SK-N-SH (cell line): ENCODE measurements at regions not wholly inside any gene's neighbourhood (a gene's known extent, or its start where the extent isn't known, plus 50 kb on each side); places are given as distances from the start of the nearest gene placed in this dataset.

Experiments used
- CTCF ChIA-PET: fragments of 300-600, 350-600 bp; formaldehyde crosslinking; extraction: SDS; loops from one replicate; lab custom pipeline; 2021; lab: Yijun Ruan, JAX
- POLR2A ChIA-PET: fragments of 350-600 bp; sonication (Branson Sonifier 250); formaldehyde crosslinking; extraction: SDS; loops from one replicate; lab custom pipeline; 2020; ENCODE audit warnings: antibody characterized with exemption, inconsistent platforms; lab: Yijun Ruan, JAX
- DNase-seq: peaks from one replicate; pipeline ENCODE4 v3.0.0; 2012
- H2AFZ ChIP-seq: fragments of 200-600 bp; sonication (generic); 2 replicates; pipeline ENCODE4 v1.8.1; 2016; ENCODE audit warnings: antibody characterized with exemption, mild to moderate bottlenecking, low read depth
- H3F3A ChIP-seq: fragments of 200-600 bp; sonication (generic); replicated peaks from 2 replicates; pipeline ENCODE3; 2016; ENCODE audit warnings: antibody characterized with exemption, mild to moderate bottlenecking; ENCODE audit not compliant: insufficient read depth
- H3K27ac ChIP-seq, 2 experiments: fragments of 200-500 bp in 1 of 2; fragments of 200-600 bp in 1 of 2; sonication (Bioruptor generic) in 1 of 2; sonication (generic), shearing (Covaris generic) in 1 of 2; 2 replicates each; pipeline versions ENCODE4 v1.5.1 to v1.6.1; 2014 to 2016; ENCODE audit warnings: low read depth in 2 of 2, inconsistent platforms in 1 of 2, low read length in 1 of 2, mild to moderate bottlenecking in 1 of 2, mixed read lengths in 1 of 2
- H3K27me3 ChIP-seq: fragments of 200-600 bp; sonication (generic), shearing (Covaris generic); 2 replicates; pipeline ENCODE4 v1.6.1; 2016; ENCODE audit warnings: mixed run types; ENCODE audit not compliant: insufficient read depth
- H3K36me3 ChIP-seq, 2 experiments: fragments of 200-500 bp in 1 of 2; fragments of 200-600 bp in 1 of 2; sonication (Bioruptor generic) in 1 of 2; sonication (generic) in 1 of 2; replicated peaks in 1 of 2; 2 replicates each; pipeline versions ENCODE3 to v1.5.1; 2014 to 2016; ENCODE audit warnings: low read length in 1 of 2, mild to moderate bottlenecking in 1 of 2; ENCODE audit not compliant: insufficient read depth in 2 of 2, control insufficient read depth in 1 of 2
- H3K4me1 ChIP-seq, 2 experiments: fragments of 200-500 bp in 1 of 2; fragments of 200-600 bp in 1 of 2; sonication (Bioruptor generic) in 1 of 2; sonication (generic), shearing (Covaris generic) in 1 of 2; 2 replicates each; pipeline versions ENCODE4 v1.5.1 to v1.6.1; 2014 to 2016; ENCODE audit warnings: low read depth in 1 of 2, low read length in 1 of 2, mixed run types in 1 of 2; ENCODE audit not compliant: insufficient read depth in 2 of 2, control insufficient read depth in 1 of 2
- H3K4me2 ChIP-seq: fragments of 200-600 bp; sonication (generic), shearing (Covaris generic); 2 replicates; pipeline ENCODE4 v1.6.1; 2017; ENCODE audit warnings: mixed run types
- H3K4me3 ChIP-seq, 2 experiments: fragments of 200-500 bp in 1 of 2; fragments of 200-600 bp in 1 of 2; sonication (Bioruptor generic) in 1 of 2; sonication (generic), shearing (Covaris generic) in 1 of 2; 2 replicates each; pipeline versions ENCODE4 v1.5.1 to v1.8.1; 2014 to 2016; ENCODE audit warnings: low read depth in 2 of 2, inconsistent platforms in 1 of 2, low read length in 1 of 2, mild to moderate bottlenecking in 1 of 2, mixed read lengths in 1 of 2, moderate library complexity in 1 of 2
- H3K79me2 ChIP-seq: fragments of 200-600 bp; sonication (generic); 2 replicates; pipeline ENCODE4 v1.8.1; 2017; ENCODE audit warnings: mild to moderate bottlenecking; ENCODE audit not compliant: insufficient read depth
- H3K9ac ChIP-seq: fragments of 200-600 bp; sonication (generic); 2 replicates; pipeline ENCODE4 v1.6.1; 2017; ENCODE audit warnings: mixed run types
- H3K9me2 ChIP-seq: fragments of 200-600 bp; sonication (generic); 2 replicates; pipeline ENCODE4 v1.6.1; 2017; ENCODE audit warnings: mixed run types
- H3K9me3 ChIP-seq: fragments of 200-600 bp; sonication (generic); 2 replicates; pipeline ENCODE4 v1.6.1; 2017; ENCODE audit warnings: mixed run types, mild to moderate bottlenecking, moderate library complexity
- H4K20me1 ChIP-seq: fragments of 200-600 bp; sonication (generic); 2 replicates; pipeline ENCODE4 v1.6.1; 2017; ENCODE audit warnings: mild to moderate bottlenecking, mixed run types; ENCODE audit not compliant: insufficient read depth
- CHD2 ChIP-seq: fragments of 150-350 bp; IDR thresholded peaks from 2 replicates; pipeline ENCODE4 v1.6.1; 2018; ENCODE audit warnings: low read length; ENCODE audit not compliant: partially characterized antibody
- CTCF ChIP-seq: fragments of 200-600 bp; sonication (generic); IDR thresholded peaks from 2 replicates; pipeline ENCODE4 v1.6.1; 2017; ENCODE audit warnings: antibody characterized with exemption, mild to moderate bottlenecking, moderate library complexity
- EP300 ChIP-seq, 2 experiments: IDR thresholded peaks; 2 replicates each; pipeline versions ENCODE4 v1.4.0 to v1.6.1; 2012; ENCODE audit warnings: borderline replicate concordance in 1 of 2, low read depth in 1 of 2, low read length in 1 of 2
- FOSL2 ChIP-seq: IDR thresholded peaks from 2 replicates; pipeline ENCODE4 v1.4.0; 2012; ENCODE audit warnings: low read depth, mild to moderate bottlenecking, moderate library complexity, borderline replicate concordance
- FOXJ3 ChIP-seq: sonication (generic); formaldehyde crosslinking; IDR thresholded peaks from 2 replicates; pipeline ENCODE4 v1.5.1; 2020; ENCODE audit warnings: mild to moderate bottlenecking, missing genetic modification reagents
- FOXM1 ChIP-seq: IDR thresholded peaks from 2 replicates; pipeline ENCODE4 v1.4.0; 2012; ENCODE audit warnings: low read depth, mild to moderate bottlenecking
- GABPA ChIP-seq: IDR thresholded peaks from 2 replicates; pipeline ENCODE4 v1.4.0; 2012; ENCODE audit warnings: low read depth, mild to moderate bottlenecking
- GATA2 ChIP-seq: sonication (generic); formaldehyde crosslinking; IDR thresholded peaks from 2 replicates; pipeline ENCODE4 v1.5.0; 2020; ENCODE audit warnings: mild to moderate bottlenecking, missing genetic modification reagents
- MAX ChIP-seq: IDR thresholded peaks from 2 replicates; pipeline ENCODE4 v1.4.0; 2012; ENCODE audit warnings: low read depth
- MEF2A ChIP-seq: IDR thresholded peaks from 2 replicates; pipeline ENCODE4 v1.4.0; 2012; ENCODE audit warnings: low read depth, borderline replicate concordance
- PBX3 ChIP-seq: IDR thresholded peaks from 2 replicates; pipeline ENCODE4; 2012
- POLR2AphosphoS5 ChIP-seq: IDR thresholded peaks from 2 replicates; pipeline ENCODE4 v1.6.1; 2012; ENCODE audit warnings: low read depth, low read length
- RAD21 ChIP-seq: IDR thresholded peaks from 2 replicates; pipeline ENCODE4 v1.6.1; 2012; ENCODE audit warnings: mild to moderate bottlenecking, low read length
- RCOR1 ChIP-seq: fragments of 150-350 bp; IDR thresholded peaks from 2 replicates; pipeline ENCODE4 v1.6.1; 2017; ENCODE audit warnings: antibody characterized with exemption, low read length
- RXRA ChIP-seq: IDR thresholded peaks from 2 replicates; pipeline ENCODE4 v1.4.0; 2012; ENCODE audit warnings: low read depth, mild to moderate bottlenecking, borderline replicate concordance
- SMC3 ChIP-seq: IDR thresholded peaks from 2 replicates; pipeline ENCODE4 v1.6.1; 2012; ENCODE audit warnings: low read depth, low read length, improper control_type of control experiment
- TCF12 ChIP-seq: IDR thresholded peaks from 2 replicates; pipeline ENCODE4 v1.4.0; 2012
- TEAD4 ChIP-seq: IDR thresholded peaks from 2 replicates; pipeline ENCODE4 v1.4.0; 2012; ENCODE audit warnings: mild to moderate bottlenecking, borderline replicate concordance; ENCODE audit not compliant: insufficient read depth
- USF1 ChIP-seq: IDR thresholded peaks from 2 replicates; pipeline ENCODE4 v1.4.0; 2012; ENCODE audit warnings: low read depth, borderline replicate concordance
- ZBTB33 ChIP-seq: IDR thresholded peaks from 2 replicates; pipeline ENCODE4 v1.4.0; 2012; ENCODE audit warnings: low read depth, borderline replicate concordance
- WGBS: methylation state at CpG from one replicate; pipeline ENCODE4 v1.1.6; 2017; ENCODE audit warnings: low lambda C conversion rate; 5-methylcytosine and 5-hydroxymethylcytosine counted together

GRCh38 chr17:15171167-15172047 is 93.7 kb downstream of the PMP22 start:
- H3K27me3 ChIP-seq = no peaks in the 10 kb centered on the region
- CTCF ChIA-PET = interaction anchor here (0.6 to 4.4 kb wide), 20 partner anchors 9 to 329 kb away, joined by 3 to 27 read pairs (median 4); no protein-coding TSS in a partner anchor
- H3K9ac ChIP-seq = no peak overlapping the region
- no peak for TF ChIP-seq EP300 (IDR thresholded peaks at IDR 0.05; ENCODE audit: borderline replicate concordance in 1 of 2, low read depth in 1 of 2, low read length in 1 of 2)
- no peak for TF ChIP-seq GATA2 (CRISPR knock-in tag)
- TF ChIP-seq RAD21 = peak; percentile 86
- no peak for TF ChIP-seq POLR2AphosphoS5
- TF ChIP-seq SMC3 = peak; percentile 76
- TF ChIP-seq TEAD4 = no peak
- peak; percentile 25 for TF ChIP-seq CHD2
- TF ChIP-seq GABPA = no peak
- TF ChIP-seq CTCF = peak; percentile 77
- no peak for TF ChIP-seq USF1
- TF ChIP-seq FOXM1 = no peak
- TF ChIP-seq TCF12 = no peak
- TF ChIP-seq RXRA = no peak
- TF ChIP-seq RCOR1 = no peak
- TF ChIP-seq FOXJ3 = no peak
- H3K4me3 ChIP-seq = 0 out of 4 replicates have a peak overlapping the region, but pooled peaks of 1 of the 2 experiments have one; percentile 9
- 16% methylated on average over 9 of the region's 9 CpGs for WGBS
- H3K9me3 ChIP-seq = no peaks in the 10 kb centered on the region
- no peaks in the 10 kb centered on the region for H4K20me1 ChIP-seq
- H3K36me3 ChIP-seq = no peaks in the 10 kb centered on the region
- no peaks in the 10 kb centered on the region; a peak in 2 of 4 replicates for H3K4me1 ChIP-seq
- no peak overlapping the region for H2AFZ ChIP-seq
- DNase-seq = peak; percentile 72
- H3F3A ChIP-seq = no peaks in the 10 kb centered on the region
- H3K4me2 ChIP-seq = no peak overlapping the region
- H3K27ac ChIP-seq = no peak overlapping the region
- H3K79me2 ChIP-seq = no peaks in the 10 kb centered on the region
- no peaks in the 10 kb centered on the region for H3K9me2 ChIP-seq
- POLR2A ChIA-PET = no interaction called here

- no peak overlapping the region for H3K4me3 ChIP-seq
- no peaks in the 10 kb centered on the region for H3K9me3 ChIP-seq
- no peaks in the 10 kb centered on the region; a peak in 2 of 4 replicates for H3K4me1 ChIP-seq
- no peak overlapping the region for H3K9ac ChIP-seq
- H3K79me2 ChIP-seq = no peaks in the 10 kb centered on the region
- ChIA-PET POLR2A (no interaction called here), CTCF (interaction anchor here (0.6 to 4.4 kb wide), 6 partner anchors 7 to 840 kb away, joined by 3 to 27 read pairs (median 6); no protein-coding TSS in a partner anchor)
- no peaks in the 10 kb centered on the region for H3K27me3 ChIP-seq
- no peak overlapping the region for H2AFZ ChIP-seq
- WGBS = 37% methylated on average over 2 of the region's 2 CpGs
- no peaks in the 10 kb centered on the region for H3K9me2 ChIP-seq
- no peaks in the 10 kb centered on the region for H3K36me3 ChIP-seq
- H4K20me1 ChIP-seq = no peaks in the 10 kb centered on the region
- H3K27ac ChIP-seq = no peak overlapping the region
- no peak overlapping the region for H3K4me2 ChIP-seq
- no peak for DNase-seq
- H3F3A ChIP-seq = no peaks in the 10 kb centered on the region
- TF ChIP-seq MAX = no peak
- TF ChIP-seq PBX3 = no peak
- no peak for TF ChIP-seq GABPA
- no peak for TF ChIP-seq FOSL2
- TF ChIP-seq MEF2A = no peak
- no peak for TF ChIP-seq CHD2
- no peak for TF ChIP-seq SMC3
- no peak for TF ChIP-seq USF1
- no peak for TF ChIP-seq RAD21
- no peak for TF ChIP-seq ZBTB33
Measured at GRCh38 chr17:15169676-15170075, 95.5 kb downstream of the PMP22 start.
